ENCODE measurements at regions not wholly inside any gene's neighbourhood (a gene's known extent, or its start where the extent isn't known, plus 50 kb on each side); places are given as distances from the start of the nearest gene placed in this dataset.

DNA sequence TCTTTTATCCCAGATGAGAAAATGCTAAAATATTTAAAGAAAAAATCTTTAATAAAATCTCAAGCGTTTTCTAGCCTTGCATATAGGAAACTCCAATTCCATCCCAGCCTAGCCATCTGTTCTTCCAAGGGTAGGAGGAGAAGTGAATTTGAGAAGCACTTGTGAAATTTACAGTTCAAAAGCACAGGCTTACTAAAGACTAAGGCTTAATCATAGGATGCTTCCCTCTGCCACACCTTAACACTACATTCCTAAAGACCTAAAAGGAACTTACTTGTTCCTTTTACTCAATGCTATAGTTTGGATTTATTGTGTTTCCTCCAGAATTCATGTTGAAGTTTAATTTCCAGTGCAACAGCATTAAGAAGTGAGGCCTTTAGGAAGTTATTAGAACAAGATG is 764.8 kb upstream of the CADM2 start:
- DNase-seq: no peak
- no peak overlapping the region for H3K4me3 ChIP-seq
- no peaks in the 10 kb centered on the region for H3K27me3 ChIP-seq
- TF ChIP-seq, protein P1, sequence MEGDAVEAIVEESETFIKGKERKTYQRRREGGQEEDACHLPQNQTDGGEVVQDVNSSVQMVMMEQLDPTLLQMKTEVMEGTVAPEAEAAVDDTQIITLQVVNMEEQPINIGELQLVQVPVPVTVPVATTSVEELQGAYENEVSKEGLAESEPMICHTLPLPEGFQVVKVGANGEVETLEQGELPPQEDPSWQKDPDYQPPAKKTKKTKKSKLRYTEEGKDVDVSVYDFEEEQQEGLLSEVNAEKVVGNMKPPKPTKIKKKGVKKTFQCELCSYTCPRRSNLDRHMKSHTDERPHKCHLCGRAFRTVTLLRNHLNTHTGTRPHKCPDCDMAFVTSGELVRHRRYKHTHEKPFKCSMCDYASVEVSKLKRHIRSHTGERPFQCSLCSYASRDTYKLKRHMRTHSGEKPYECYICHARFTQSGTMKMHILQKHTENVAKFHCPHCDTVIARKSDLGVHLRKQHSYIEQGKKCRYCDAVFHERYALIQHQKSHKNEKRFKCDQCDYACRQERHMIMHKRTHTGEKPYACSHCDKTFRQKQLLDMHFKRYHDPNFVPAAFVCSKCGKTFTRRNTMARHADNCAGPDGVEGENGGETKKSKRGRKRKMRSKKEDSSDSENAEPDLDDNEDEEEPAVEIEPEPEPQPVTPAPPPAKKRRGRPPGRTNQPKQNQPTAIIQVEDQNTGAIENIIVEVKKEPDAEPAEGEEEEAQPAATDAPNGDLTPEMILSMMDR (IDR thresholded peaks at IDR 0.05): no peak
- H3K4me1 ChIP-seq: no peaks in the 10 kb centered on the region
- H3K9me3 ChIP-seq: peaks cover 0 to 3% (median 0%) of the 10 kb centered on the region in 4 donors
- no peak overlapping the region for H3K27ac ChIP-seq
- H3K36me3 ChIP-seq: no peaks in the 10 kb centered on the region

DNA sequence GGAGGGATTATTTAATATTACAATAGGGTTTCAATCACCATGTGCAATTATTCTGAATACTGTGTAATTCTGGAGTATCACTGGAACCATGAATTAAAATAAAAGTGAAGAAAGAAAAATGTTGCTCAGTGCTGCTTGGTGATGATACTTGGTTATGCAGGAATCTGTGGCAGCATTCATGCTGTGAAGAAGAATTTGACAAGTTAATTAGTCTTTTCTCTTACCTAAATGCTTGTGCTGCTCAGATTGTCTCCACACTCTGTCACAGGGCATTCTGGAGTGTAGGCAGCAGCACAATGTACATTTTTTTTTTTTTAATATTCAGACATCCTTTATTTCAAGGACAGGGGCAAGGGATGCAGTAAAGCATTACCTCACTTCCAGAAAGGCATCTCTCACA is 749.3 kb upstream of the CADM2 start:
- no peak overlapping the region for H3K27ac ChIP-seq
- H3K27me3 ChIP-seq: no peaks in the 10 kb centered on the region
- H3K4me3 ChIP-seq: no peak overlapping the region
- TF ChIP-seq, protein P1 (IDR thresholded peaks at IDR 0.05): no peak
- TF ChIP-seq POLR2A (IDR thresholded peaks at IDR 0.05): no peak
- no peak for DNase-seq
- H3K36me3 ChIP-seq: no peaks in the 10 kb centered on the region
- H3K4me1 ChIP-seq: no peaks in the 10 kb centered on the region
- H3K9me3 ChIP-seq: no peaks in the 10 kb centered on the region

- no peaks in the 10 kb centered on the region for H3K4me1 ChIP-seq
- TF ChIP-seq POLR2A (IDR thresholded peaks at IDR 0.05): no peak
- TF ChIP-seq, protein P1 (IDR thresholded peaks at IDR 0.05): no peak
- DNase-seq: no peak
- H3K27me3 ChIP-seq: no peaks in the 10 kb centered on the region
- H3K36me3 ChIP-seq: no peaks in the 10 kb centered on the region
- H3K4me3 ChIP-seq: no peak overlapping the region
- no peak overlapping the region for H3K27ac ChIP-seq
- H3K9me3 ChIP-seq: peaks cover 0 to 17% (median 0%) of the 10 kb centered on the region in 4 donors
Measured at GRCh38 chr3:84223512-84223911, 735.3 kb upstream of the CADM2 start.

- DNase-seq: no peak
- no peaks in the 10 kb centered on the region for H3K4me1 ChIP-seq
- TF ChIP-seq, protein P1 (IDR thresholded peaks at IDR 0.05): no peak
- TF ChIP-seq POLR2A (IDR thresholded peaks at IDR 0.05): no peak
- no peaks in the 10 kb centered on the region for H3K36me3 ChIP-seq
- H3K27me3 ChIP-seq: no peaks in the 10 kb centered on the region
- peaks cover 0 to 18% (median 0%) of the 10 kb centered on the region in 4 donors for H3K9me3 ChIP-seq
- no peak overlapping the region for H3K4me3 ChIP-seq
- no peak overlapping the region for H3K27ac ChIP-seq
Measured at GRCh38 chr3:84224262-84224661, 734.5 kb upstream of the CADM2 start.

- TF ChIP-seq POLR2A (IDR thresholded peaks at IDR 0.05): no peak
- TF ChIP-seq, protein P1 (IDR thresholded peaks at IDR 0.05): no peak
- H3K4me3 ChIP-seq: no peak overlapping the region
- DNase-seq: no peak
- no peaks in the 10 kb centered on the region for H3K36me3 ChIP-seq
- no peaks in the 10 kb centered on the region for H3K9me3 ChIP-seq
- no peak overlapping the region for H3K27ac ChIP-seq
- no peaks in the 10 kb centered on the region for H3K27me3 ChIP-seq
- H3K4me1 ChIP-seq: no peaks in the 10 kb centered on the region
Measured at GRCh38 chr3:84236261-84236660, 722.5 kb upstream of the CADM2 start.

DNA sequence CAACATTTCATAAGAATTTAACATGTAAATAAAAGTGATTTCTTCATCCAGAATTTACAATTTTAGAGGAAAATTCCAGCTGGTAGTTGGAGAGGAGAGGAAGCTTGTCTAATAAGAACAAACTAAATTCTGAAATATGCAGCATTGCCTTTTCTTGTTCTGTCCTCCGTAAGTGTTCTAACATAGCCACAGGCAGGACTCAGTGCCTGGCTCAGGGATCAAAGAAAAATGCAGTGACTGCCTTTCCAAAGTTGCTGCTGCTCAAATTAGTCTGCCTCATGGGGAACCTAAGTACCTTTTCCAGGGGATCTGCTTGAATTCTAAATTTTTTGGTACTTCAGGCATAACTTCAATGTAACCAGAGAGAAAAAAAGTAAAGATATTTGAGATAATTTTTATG is 713.0 kb upstream of the CADM2 start:
- no peak for TF ChIP-seq POLR2A (IDR thresholded peaks at IDR 0.05)
- TF ChIP-seq, protein P1 (IDR thresholded peaks at IDR 0.05): no peak
- no peak for DNase-seq
- Histone ChIP-seq H3K27me3 (no peaks in the 10 kb centered on the region), H3K9me3 (no peaks in the 10 kb centered on the region), H3K4me1 (no peaks in the 10 kb centered on the region), H3K36me3 (no peaks in the 10 kb centered on the region), H3K27ac (no peak overlapping the region), H3K4me3 (no peak overlapping the region)
